Mesenchymal stem cell (in vitro differentiated cells and primary cell): ENCODE measurements at regions not wholly inside any gene's neighbourhood (a gene's known extent, or its start where the extent isn't known, plus 50 kb on each side); places are given as distances from the start of the nearest gene placed in this dataset.

Experiments
- DNase-seq: peaks from one replicate; pipeline ENCODE4 v3.0.0-alpha.2; 2013
- H2AFZ ChIP-seq: one replicate; pipeline ENCODE4 v1.6.1; 2013; ENCODE audit warnings: low read depth, mild to moderate bottlenecking, control low read depth, inconsistent platforms, low read length, moderate library complexity
- H2AK5ac ChIP-seq: 2 replicates; pipeline ENCODE4 v1.6.1; 2013; ENCODE audit warnings: low read length, moderate library complexity, mild to moderate bottlenecking, inconsistent platforms; ENCODE audit not compliant: severe bottlenecking
- H2BK120ac ChIP-seq: one replicate; pipeline ENCODE4 v1.6.1; 2013; ENCODE audit warnings: low read depth, mild to moderate bottlenecking, inconsistent platforms, low read length, moderate library complexity
- H2BK12ac ChIP-seq, 2 experiments: one replicate each; pipeline ENCODE4 v1.6.1; 2013; ENCODE audit warnings: inconsistent platforms in 2 of 2, low read length in 2 of 2, mild to moderate bottlenecking in 2 of 2, moderate library complexity in 2 of 2, control low read depth in 1 of 2
- H2BK15ac ChIP-seq: one replicate; pipeline ENCODE4 v1.6.1; 2013; ENCODE audit warnings: mild to moderate bottlenecking, low read depth, inconsistent platforms; ENCODE audit not compliant: poor library complexity, severe bottlenecking
- H2BK5ac ChIP-seq: 2 replicates; pipeline ENCODE4 v1.6.1; 2013; ENCODE audit warnings: low read depth, mild to moderate bottlenecking, low read length, control low read depth, inconsistent platforms; ENCODE audit not compliant: poor library complexity, severe bottlenecking
- H3K14ac ChIP-seq, 2 experiments: one replicate each; pipeline ENCODE4 v1.6.1; 2013; ENCODE audit warnings: inconsistent platforms in 2 of 2, low read length in 2 of 2, control low read depth in 1 of 2, mild to moderate bottlenecking in 1 of 2, moderate library complexity in 1 of 2
- H3K18ac ChIP-seq, 2 experiments: one replicate each; pipeline ENCODE4 v1.6.1; 2013; ENCODE audit warnings: inconsistent platforms in 2 of 2, low read length in 2 of 2, control low read depth in 1 of 2, low read depth in 1 of 2, mild to moderate bottlenecking in 1 of 2
- H3K23ac ChIP-seq, 2 experiments: one replicate each; pipeline ENCODE4 v1.6.1; 2013; ENCODE audit warnings: inconsistent platforms in 2 of 2, low read length in 2 of 2, mild to moderate bottlenecking in 2 of 2, moderate library complexity in 2 of 2, control low read depth in 1 of 2
- H3K27ac ChIP-seq: 2 replicates; pipeline ENCODE4 v1.5.1; 2013; ENCODE audit warnings: mild to moderate bottlenecking, moderate library complexity, low read length, control low read depth, inconsistent platforms; ENCODE audit not compliant: poor library complexity, severe bottlenecking
- H3K27me3 ChIP-seq, 2 experiments: 2 replicates each; pipeline versions ENCODE4 v1.6.1 to v1.7.0; 2013; ENCODE audit warnings: low read length in 2 of 2, mild to moderate bottlenecking in 2 of 2, moderate library complexity in 2 of 2, control low read depth in 1 of 2, inconsistent platforms in 1 of 2; ENCODE audit not compliant: control insufficient read depth in 1 of 2, insufficient read depth in 1 of 2
- H3K36me3 ChIP-seq, 2 experiments: 2 replicates each; pipeline versions ENCODE4 v1.6.1 to v1.7.0; 2013; ENCODE audit warnings: low read length in 2 of 2, control low read depth in 1 of 2, inconsistent platforms in 1 of 2, low read depth in 1 of 2, mild to moderate bottlenecking in 1 of 2; ENCODE audit not compliant: insufficient read depth in 2 of 2, control insufficient read depth in 1 of 2
- H3K4ac ChIP-seq, 2 experiments: one replicate each; pipeline ENCODE4 v1.6.1; 2013; ENCODE audit warnings: inconsistent platforms in 2 of 2, low read length in 2 of 2, mild to moderate bottlenecking in 2 of 2, moderate library complexity in 2 of 2, control low read depth in 1 of 2, low read depth in 1 of 2
- H3K4me1 ChIP-seq: 2 replicates; pipeline ENCODE4 v1.6.1; 2013; ENCODE audit warnings: low read depth, low read length, control low read depth; ENCODE audit not compliant: control insufficient read depth, insufficient read depth
- H3K4me2 ChIP-seq: 2 replicates; pipeline ENCODE4 v1.6.1; 2013; ENCODE audit warnings: low read length, mild to moderate bottlenecking, inconsistent platforms; ENCODE audit not compliant: poor library complexity, severe bottlenecking
- H3K4me3 ChIP-seq, 2 experiments: 2 replicates each; pipeline versions ENCODE4 v1.5.1 to v1.7.0; 2013; ENCODE audit warnings: low read length in 2 of 2, mild to moderate bottlenecking in 2 of 2, control low read depth in 1 of 2, low read depth in 1 of 2; ENCODE audit not compliant: insufficient read depth in 1 of 2
- H3K79me1 ChIP-seq: replicated peaks from 2 replicates; pipeline ENCODE4 v1.6.1; 2013; ENCODE audit warnings: mild to moderate bottlenecking, control low read depth, low read length, inconsistent platforms; ENCODE audit not compliant: poor library complexity, severe bottlenecking
- H3K9ac ChIP-seq: 2 replicates; pipeline ENCODE4 v1.7.0; 2013; ENCODE audit warnings: mild to moderate bottlenecking, low read length, moderate library complexity
- H3K9me3 ChIP-seq: 2 replicates; pipeline ENCODE4 v1.7.0; 2013; ENCODE audit warnings: mild to moderate bottlenecking, low read length; ENCODE audit not compliant: control insufficient read depth
- H4K8ac ChIP-seq: one replicate; pipeline ENCODE4 v1.6.1; 2013; ENCODE audit warnings: inconsistent platforms, mild to moderate bottlenecking, low read length, moderate library complexity
- H4K91ac ChIP-seq: one replicate; pipeline ENCODE4 v1.6.1; 2013; ENCODE audit warnings: mild to moderate bottlenecking, low read length, inconsistent platforms
- WGBS: methylation state at CpG from one replicate; pipeline ENCODE4 v1.1.7; 2013; ENCODE audit warnings: mixed read lengths; 5-methylcytosine and 5-hydroxymethylcytosine counted together

GRCh38 chr6:133705731-133706130 is 183.2 kb upstream of the TCF21 start:
- H2BK5ac ChIP-seq, result no peak overlapping the region
- no peaks in the 10 kb centered on the region for H3K9me3 ChIP-seq
- H3K9ac ChIP-seq, result peak overlapping the region; percentile 76
- no peak overlapping the region for H3K18ac ChIP-seq
- no peak overlapping the region for H3K14ac ChIP-seq
- no peak overlapping the region for H3K23ac ChIP-seq
- no peaks in the 10 kb centered on the region for H3K27me3 ChIP-seq
- H3K4me2 ChIP-seq, result no peak overlapping the region
- no peak overlapping the region for H4K8ac ChIP-seq
- DNase-seq, result no peak
- no peak overlapping the region for H4K91ac ChIP-seq
- no peaks in the 10 kb centered on the region for H3K79me1 ChIP-seq
- no peak overlapping the region for H2BK15ac ChIP-seq
- H2BK12ac ChIP-seq, result no peak overlapping the region
- no peak overlapping the region for H3K4me3 ChIP-seq
- H3K4me1 ChIP-seq, result peaks cover 2% of the 10 kb centered on the region
- H2AFZ ChIP-seq, result no peak overlapping the region
- no peak overlapping the region for H2AK5ac ChIP-seq
- no peaks in the 10 kb centered on the region for H3K36me3 ChIP-seq
- 71% methylated on average over 2 of the region's 2 CpGs for WGBS
- no peak overlapping the region for H2BK120ac ChIP-seq
- peak overlapping the region in 1 of 2 experiments; percentile 37 for H3K4ac ChIP-seq
- H3K27ac ChIP-seq, result peak overlapping the region; percentile 3

- H2BK12ac ChIP-seq, result no peak overlapping the region
- H3K36me3 ChIP-seq, result no peaks in the 10 kb centered on the region
- no peaks in the 10 kb centered on the region for H3K79me1 ChIP-seq
- peak overlapping the region in 1 of 2 experiments; percentile 6 for H3K4me3 ChIP-seq
- H3K18ac ChIP-seq, result no peak overlapping the region
- DNase-seq, result peak; percentile 91
- H3K14ac ChIP-seq, result no peak overlapping the region
- H2BK120ac ChIP-seq, result no peak overlapping the region
- H3K4ac ChIP-seq, result no peak overlapping the region
- H3K4me2 ChIP-seq, result no peak overlapping the region
- H2BK15ac ChIP-seq, result no peak overlapping the region
- H3K27ac ChIP-seq, result no peak overlapping the region
- H2BK5ac ChIP-seq, result no peak overlapping the region
- H3K23ac ChIP-seq, result no peak overlapping the region
- peak overlapping the region; percentile 78 for H3K9ac ChIP-seq
- no peak overlapping the region for H4K91ac ChIP-seq
- H2AK5ac ChIP-seq, result no peak overlapping the region
- no peaks in the 10 kb centered on the region for H3K27me3 ChIP-seq
- no peaks in the 10 kb centered on the region for H3K9me3 ChIP-seq
- H4K8ac ChIP-seq, result peak overlapping the region; percentile 47
- WGBS, result 4% methylated on average over 2 of the region's 4 CpGs
- H3K4me1 ChIP-seq, result peaks cover 2% of the 10 kb centered on the region
- H2AFZ ChIP-seq, result no peak overlapping the region
These were observed 181.5 kb upstream of the TCF21 start for GRCh38 chr6:133707456-133707855.

- H2BK5ac ChIP-seq, result no peak overlapping the region
- no peak overlapping the region for H3K4me3 ChIP-seq
- H2BK12ac ChIP-seq, result no peak overlapping the region
- H4K91ac ChIP-seq, result no peak overlapping the region
- no peak overlapping the region for H2AFZ ChIP-seq
- no peak for DNase-seq
- no peaks in the 10 kb centered on the region for H3K27me3 ChIP-seq
- no peak overlapping the region for H3K4ac ChIP-seq
- H3K23ac ChIP-seq, result no peak overlapping the region
- no peaks in the 10 kb centered on the region for H3K9me3 ChIP-seq
- no peak overlapping the region for H2BK15ac ChIP-seq
- H3K18ac ChIP-seq, result no peak overlapping the region
- H3K4me1 ChIP-seq, result peaks cover 2% of the 10 kb centered on the region
- H2AK5ac ChIP-seq, result no peak overlapping the region
- H3K4me2 ChIP-seq, result no peak overlapping the region
- H2BK120ac ChIP-seq, result no peak overlapping the region
- H3K79me1 ChIP-seq, result no peaks in the 10 kb centered on the region
- no peak overlapping the region for H3K27ac ChIP-seq
- no peak overlapping the region for H4K8ac ChIP-seq
- H3K9ac ChIP-seq, result no peak overlapping the region
- H3K36me3 ChIP-seq, result no peaks in the 10 kb centered on the region
- no peak overlapping the region for H3K14ac ChIP-seq
These were observed 178.1 kb upstream of the TCF21 start for GRCh38 chr6:133710826-133711225.

GRCh38 chr6:133715270-133715669 is 173.6 kb upstream of the TCF21 start:
- H3K14ac ChIP-seq, result no peak overlapping the region
- H2BK12ac ChIP-seq, result no peak overlapping the region
- no peak overlapping the region for H2BK15ac ChIP-seq
- H2AK5ac ChIP-seq, result no peak overlapping the region
- H4K91ac ChIP-seq, result no peak overlapping the region
- H3K79me1 ChIP-seq, result no peaks in the 10 kb centered on the region
- no peak overlapping the region for H3K9ac ChIP-seq
- no peak overlapping the region for H2AFZ ChIP-seq
- no peaks in the 10 kb centered on the region for H3K27me3 ChIP-seq
- no peak overlapping the region for H2BK120ac ChIP-seq
- no peak overlapping the region for H3K4me3 ChIP-seq
- no peak for DNase-seq
- H3K9me3 ChIP-seq, result no peaks in the 10 kb centered on the region
- no peaks in the 10 kb centered on the region for H3K36me3 ChIP-seq
- no peak overlapping the region for H4K8ac ChIP-seq
- H2BK5ac ChIP-seq, result no peak overlapping the region
- no peak overlapping the region for H3K23ac ChIP-seq
- 73% methylated on average over 3 of the region's 3 CpGs for WGBS
- no peak overlapping the region for H3K4ac ChIP-seq
- H3K18ac ChIP-seq, result no peak overlapping the region
- no peaks in the 10 kb centered on the region for H3K4me1 ChIP-seq
- H3K27ac ChIP-seq, result no peak overlapping the region
- H3K4me2 ChIP-seq, result no peak overlapping the region
